HG02642 (cell line): ENCODE measurements at regions not wholly inside any gene's neighbourhood (a gene's known extent, or its start where the extent isn't known, plus 50 kb on each side); places are given as distances from the start of the nearest gene placed in this dataset.

ENCODE experiments used
- ATAC-seq: cut with Tn5 transposase; IDR thresholded peaks from one replicate; pipeline ENCODE4 v1.9.1; 2021; ENCODE audit warnings: mild to moderate bottlenecking; ENCODE audit not compliant: unreplicated experiment, poor library complexity

DNA sequence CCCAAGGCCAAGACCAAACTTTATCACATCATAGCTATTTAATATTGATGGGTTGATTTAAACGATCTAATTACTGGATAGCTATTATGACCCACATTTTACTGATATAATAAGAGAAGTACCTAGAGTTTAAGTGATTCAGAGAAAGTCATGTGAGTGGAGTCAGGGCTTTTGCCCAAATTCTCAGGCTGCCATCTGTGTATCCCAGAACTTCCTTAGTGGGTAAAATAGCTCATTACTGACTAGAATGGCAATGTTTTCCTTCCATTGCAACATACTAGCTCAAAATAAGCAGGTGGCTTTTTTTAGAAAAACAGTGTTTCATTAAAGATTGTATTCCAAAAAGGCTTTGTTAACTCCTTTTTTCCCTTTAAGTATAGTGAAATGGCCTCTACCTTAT lies 113.9 kb upstream of the MAF start:
- ATAC-seq, result no peak

DNA sequence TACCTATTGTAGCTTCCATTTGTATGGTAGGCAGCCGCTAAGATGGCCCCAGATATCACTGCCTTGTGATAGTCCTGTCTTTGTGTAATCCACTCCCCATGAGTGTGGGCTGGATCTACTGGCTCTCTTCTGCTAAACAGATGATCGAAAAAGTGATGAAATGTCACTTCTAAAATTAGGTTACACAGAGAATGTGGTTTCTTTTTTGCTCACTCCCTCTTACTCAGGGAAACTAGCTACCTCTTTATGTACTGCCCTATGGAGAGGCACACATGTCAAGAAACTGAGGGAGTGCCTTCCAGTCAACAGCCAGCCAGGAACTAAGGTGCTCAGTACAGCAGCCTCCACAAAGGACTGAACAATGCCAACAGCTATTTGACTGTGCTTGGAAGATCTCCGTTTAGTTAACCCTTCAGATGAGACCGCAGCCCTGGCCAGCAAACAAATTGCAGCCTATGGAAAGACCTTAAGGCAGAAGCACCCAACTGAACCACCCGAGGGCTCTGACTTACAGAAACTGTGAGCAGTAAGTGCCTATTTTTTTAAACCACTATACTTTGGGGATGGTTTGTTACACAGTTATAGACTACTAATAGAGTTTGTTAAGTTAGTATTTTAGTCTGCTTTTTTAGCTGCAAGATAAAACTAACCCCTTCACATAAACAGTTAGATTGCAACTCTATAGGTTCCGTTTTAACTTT lies 113.2 kb upstream of the MAF start:
- no peak for ATAC-seq

DNA sequence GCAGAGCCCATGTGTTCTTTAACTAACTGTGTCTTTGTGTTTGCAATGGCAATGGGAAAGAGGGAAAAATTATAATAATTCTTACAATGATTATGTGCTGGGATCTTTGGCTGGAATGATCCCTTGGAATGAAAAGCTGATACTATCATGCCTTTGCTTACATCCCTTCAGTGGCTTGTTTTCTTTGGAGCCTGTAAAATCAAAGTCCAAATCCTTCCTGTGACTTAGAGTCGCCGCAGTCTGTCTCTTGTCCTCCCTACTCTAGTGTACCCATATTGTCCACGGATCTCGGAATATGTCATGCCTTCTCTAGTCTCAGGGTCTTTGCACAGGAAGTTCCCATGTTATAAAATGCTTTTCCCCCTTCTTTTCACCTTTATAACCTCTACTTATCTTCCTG lies 111.7 kb upstream of the MAF start:
- ATAC-seq, result no peak

DNA sequence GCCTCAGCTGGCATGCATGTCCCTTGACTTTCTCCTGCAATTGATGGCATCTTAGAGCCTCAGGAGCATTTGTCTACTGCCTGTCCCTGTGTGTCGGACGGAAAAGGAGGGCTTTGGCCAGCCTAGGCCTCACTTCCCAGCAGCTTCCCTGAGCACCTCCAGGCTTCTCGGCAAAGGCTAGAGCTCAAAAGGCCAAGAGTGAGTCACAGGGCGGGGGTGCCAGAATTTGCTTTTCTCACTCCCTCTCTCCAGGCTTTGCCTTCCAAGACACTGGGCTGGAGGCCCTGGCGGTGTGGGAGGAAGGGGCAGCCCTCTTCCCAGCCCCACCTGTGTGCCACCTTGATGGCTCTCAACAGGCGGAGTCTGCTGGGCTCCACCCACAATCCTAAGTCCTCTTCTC lies 107.3 kb upstream of the MAF start:
- no peak for ATAC-seq

DNA sequence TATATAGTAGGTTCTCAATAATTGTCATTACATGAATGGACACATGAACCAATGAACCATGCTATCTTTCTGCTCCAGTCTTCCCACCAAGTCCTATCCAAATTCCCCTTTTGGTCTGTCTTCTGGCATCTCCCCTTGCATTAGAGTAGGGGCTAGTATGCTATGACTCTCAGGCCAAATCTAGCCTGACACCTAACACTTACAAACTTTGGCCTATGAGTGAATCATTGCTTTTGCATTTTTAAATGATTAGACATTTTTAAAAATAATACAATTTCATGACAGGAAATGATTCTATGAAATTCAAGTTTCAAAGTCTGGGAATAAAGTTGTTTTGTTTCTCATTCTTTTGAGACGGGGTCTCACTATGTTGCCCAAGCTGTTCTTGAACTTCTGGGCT lies 102.5 kb upstream of the MAF start:
- no peak for ATAC-seq

DNA sequence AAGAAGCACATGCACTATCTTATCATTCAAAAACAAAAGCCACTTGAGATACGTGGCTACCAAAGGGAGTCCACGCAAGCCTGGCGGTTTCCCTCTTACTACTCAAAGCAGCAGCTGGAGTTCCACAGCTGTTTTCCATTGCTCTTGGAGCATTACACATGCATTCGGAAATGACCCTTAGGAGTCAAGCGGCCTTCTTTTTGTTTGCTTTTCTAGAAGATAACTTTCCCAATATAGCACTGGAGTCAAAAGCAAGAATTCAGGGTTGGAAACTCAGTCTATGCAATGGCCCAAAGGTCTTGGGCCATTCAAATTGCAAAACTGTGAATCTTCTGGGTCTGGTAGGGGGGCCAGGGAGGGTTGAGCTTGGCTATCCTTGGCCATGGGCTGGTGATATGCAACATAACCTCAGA lies 97.8 kb upstream of the MAF start:
- ATAC-seq, result no peak

DNA sequence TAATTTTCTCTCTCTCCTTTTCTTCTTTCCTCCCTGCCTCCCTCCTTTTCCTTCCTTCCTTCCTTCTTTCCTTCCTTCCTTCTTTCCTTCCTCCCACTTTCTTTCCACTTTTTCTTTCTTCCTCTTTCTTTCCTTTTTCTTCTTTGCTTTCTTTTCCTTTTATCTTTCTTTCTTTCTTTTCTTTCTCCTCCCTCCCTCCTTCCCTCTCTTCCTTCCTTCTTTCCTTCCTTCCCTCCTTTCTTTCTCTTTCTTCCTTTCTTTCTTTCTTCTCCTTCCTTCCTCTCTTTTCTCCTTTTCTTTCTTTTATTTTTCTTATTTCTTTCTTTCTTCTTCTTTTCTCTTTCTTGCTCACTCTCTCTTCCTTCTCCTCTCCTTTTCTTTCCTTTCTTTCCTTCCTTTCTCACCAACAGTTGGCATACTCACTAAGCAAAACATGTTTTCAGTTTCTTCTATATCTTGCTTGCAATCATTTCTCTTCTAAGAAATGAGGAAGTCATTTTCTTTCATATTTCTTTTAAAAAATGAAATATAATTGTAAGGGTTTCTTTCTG lies 97.1 kb upstream of the MAF start:
- no peak for ATAC-seq

DNA sequence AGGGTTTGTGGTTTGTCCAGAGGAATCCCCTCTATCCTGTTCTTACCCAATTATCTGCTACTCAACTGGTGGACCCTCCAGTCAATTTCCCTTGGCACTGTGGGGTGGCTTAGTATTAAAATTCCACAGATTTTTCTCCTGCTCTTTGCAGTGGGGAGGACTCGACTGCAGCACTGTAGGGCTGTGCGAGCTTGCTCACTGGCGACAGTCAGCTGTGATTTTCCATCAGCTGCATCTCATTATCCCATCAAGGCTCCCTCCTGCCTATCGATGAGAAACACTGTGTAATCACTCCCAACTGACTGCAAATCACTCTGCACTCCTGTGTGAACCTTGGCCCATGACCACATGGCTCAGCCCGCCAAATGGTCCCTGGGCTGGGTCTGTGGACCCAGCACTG lies 90.5 kb upstream of the MAF start:
- no peak for ATAC-seq

DNA sequence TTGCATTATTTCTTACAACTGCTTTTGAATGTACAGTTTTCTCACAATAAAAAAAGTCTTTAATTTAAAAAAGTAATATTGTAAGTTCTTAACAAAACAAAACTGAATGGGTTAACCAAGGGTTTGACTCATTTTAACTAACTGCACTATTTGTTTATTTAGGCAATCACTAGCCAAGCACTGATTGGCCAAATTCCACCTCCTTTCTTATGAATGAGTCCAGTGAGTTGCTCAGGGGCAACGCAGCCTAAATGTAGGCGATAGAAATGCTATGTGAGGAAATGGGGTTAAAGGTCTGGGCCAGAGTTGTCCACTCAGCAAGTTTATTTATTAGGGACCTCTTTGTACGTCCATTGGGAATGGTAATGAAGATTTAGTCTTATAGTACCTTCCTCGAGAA lies 89.6 kb upstream of the MAF start:
- ATAC-seq, result no peak

DNA sequence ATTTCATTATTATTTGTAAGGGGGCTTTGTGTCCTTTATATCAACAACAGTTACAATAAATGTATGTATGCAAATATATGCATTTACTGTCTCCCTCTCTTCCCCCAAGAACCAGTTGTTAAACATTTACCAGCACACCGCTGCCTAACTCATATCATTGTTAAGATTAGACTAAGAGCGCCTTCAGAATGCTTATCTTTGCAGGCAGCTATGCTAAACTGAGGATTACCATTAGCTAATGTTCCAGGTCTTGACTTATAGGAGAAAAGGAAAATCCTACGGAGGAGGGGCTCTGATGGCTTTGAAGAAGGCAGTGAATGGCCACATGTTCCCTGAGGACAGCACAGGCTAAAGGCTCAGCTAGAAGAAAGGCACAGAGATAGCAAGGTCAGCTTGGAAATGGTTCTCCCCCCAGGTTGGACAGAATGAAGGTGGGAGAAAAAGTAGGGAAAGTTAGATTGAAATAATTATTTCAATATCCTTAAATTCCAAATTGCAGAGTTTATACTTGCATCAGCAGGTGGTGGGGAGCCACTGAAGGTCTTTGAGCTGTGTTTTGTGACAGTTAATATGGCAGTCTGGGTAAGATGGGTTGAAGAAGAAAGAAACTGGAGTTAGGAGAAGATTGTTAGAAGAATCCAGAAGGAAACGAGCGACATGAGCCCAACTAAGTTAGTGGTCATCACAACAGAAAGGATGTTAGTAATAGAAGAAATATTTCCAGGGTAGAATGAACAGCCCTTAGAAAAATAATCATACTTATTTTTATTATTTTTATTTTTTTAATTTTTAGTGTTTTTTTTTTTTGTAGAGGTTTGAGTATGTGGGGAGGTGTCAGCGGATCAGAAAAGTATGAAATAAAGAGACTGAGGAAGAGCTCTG lies 87.0 kb upstream of the MAF start:
- ATAC-seq, result no peak

DNA sequence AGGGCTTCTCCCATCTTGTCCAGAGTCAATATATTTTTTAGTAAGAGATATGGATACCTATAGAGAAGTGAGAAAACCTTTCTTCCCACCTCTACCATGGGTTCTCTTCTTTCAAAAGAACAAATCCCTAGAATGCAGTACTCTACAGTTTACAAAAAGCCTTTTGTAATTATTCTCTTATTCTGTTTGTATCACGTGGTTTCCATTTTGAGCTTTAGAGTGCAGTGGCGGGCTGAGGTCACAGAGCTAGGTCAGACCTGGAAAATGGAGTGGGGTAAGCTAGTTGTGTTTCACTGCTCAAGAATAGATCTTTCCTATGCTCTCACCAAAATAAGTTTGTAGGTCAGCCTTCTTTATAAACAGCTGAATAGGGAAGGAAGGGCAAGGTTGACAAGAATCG lies 85.3 kb upstream of the MAF start:
- ATAC-seq, result no peak

DNA sequence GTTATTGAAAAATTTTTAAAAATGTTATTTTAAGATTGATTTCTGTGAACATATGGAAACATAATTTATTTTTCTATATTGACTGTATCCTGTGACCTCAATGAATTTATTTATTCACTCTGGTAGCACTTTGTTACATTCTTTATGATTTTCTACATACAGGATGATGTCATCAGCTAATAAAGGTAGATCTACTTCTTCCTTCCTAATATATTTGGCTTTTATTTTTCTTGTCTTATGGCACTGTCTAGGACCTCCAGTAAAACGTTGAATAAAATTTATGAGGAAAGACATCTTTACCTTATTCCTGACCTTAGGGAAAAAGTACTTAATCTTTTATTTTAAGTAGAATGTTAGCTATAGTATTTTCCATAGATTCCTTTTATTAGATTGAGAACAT lies 78.8 kb upstream of the MAF start:
- no peak for ATAC-seq

DNA sequence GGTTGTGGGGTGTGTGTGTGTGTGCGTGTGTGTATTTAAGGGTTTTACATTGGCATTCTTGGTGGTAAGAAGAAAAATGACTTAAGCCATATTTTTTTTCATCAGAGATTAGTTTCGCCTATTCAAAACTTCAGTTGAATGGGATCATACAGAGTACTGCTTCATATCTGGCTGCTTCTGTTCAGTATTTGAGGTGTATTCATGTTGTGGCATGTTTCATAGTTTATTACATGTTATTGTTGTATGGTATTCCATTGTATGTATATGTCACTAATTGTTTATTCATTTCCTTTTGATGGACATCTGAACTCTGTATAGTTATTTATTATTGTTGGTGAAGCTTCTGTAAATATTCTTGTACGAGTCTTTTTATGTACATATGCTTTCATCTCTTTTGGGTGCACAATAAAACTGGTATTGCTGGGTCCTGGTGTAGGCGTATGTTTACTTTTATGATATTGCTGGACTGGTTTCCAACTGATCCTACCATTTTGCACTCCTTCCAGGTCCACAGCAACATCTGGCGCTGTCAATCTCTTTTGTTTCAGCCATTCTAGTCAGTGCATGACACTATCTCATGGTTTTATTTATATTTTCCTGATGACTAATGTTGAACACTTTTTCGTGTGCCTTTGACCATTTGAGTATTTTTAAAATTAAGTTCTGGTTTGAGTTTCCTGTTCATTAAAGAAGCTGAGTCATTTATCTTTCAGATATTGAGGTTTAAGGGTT lies 77.4 kb upstream of the MAF start:
- ATAC-seq, result no peak

DNA sequence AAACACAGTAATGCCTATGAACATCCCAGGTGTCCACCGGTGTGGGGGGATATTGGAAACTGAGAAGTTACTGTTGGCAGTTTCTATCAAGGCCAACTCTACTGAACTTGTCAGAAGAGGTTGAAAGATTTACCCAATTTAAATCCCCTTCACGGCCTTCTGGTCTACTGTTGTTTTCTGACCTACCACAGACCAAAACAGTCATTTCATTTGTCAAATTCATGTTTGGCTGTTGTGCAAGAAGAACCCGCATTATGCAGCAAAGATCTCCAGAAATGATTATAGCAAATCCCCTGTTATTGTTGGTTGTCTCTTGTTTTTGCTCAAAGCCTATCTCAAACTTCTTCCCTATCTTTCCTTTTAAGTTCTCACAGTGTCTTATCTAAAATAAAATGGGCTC lies 73.1 kb upstream of the MAF start:
- no peak for ATAC-seq

DNA sequence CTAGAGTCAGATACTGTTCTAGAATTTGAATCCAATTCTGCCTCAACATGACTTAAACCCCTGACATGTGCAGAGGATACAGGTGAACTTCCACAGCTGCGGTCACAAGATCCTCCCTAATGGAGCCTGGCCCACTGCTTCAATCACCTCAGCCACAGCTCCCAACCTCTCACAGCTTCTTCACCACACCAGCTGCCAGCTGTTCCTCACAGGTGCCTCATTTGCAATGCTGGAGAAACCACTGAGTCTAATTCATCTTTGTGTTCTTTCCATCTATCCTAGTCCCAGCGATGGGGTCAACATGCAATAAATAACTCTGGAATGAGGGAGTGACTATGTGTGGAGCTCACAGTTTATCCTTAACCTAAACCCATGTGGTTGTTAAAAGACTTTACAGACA lies 72.0 kb upstream of the MAF start:
- no peak for ATAC-seq

DNA sequence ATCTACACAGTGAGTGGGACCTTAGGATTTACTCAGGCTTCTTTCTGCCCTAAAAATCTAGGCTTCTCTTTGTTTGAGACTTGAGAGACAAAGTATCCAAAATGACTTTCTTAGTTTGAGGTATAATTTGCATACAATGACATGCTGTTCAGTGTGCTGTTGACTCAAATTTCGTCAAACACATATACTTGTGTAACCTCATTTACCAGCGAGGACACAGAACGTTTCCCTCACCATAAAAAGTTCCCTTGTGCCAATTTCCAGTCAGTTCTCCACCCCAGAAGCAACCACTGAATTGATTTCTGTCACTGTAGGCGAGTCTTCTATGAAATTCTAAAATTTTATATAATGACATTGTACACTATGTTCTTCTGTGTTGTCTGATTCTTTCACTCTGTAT lies 68.0 kb upstream of the MAF start:
- no peak for ATAC-seq

DNA sequence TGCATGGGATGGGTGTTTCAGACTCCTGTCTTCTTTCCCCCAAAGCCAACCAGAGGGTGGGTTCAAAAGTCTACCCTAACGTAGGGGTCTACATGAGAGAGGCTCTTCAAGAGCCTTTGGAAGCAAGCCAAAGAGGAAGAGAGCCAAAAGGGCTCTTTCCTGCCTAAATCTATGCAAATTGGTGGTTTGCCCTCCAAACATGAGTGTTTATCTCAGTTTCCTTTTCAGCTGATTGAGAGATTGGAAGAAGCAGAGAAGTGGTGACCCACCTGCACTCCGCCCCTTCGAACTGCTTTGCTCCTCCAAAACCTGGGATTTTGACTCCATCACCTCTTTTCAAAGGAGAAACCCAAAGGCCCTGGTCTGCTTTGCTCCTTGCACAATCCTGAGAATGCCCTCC lies 65.4 kb upstream of the MAF start:
- ATAC-seq, result no peak

DNA sequence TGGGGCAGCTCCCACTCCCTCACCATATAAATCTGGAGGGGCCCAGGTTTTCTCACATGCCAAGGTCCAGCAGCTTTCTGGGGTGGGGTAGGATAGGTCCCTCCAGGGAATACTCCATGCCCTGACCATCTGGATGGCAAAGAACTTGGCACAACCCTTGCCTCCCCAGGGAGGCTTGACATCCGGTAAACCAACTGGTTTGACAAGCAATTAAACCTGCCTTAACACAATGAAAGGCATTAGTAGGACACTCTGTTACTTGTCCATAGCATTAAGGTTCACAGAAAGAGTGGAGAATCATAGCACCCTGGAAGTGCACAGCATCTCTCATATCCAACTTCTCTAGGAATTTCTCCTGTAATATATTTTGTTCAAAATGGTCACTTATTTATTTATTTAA lies 63.9 kb upstream of the MAF start:
- ATAC-seq, result no peak

DNA sequence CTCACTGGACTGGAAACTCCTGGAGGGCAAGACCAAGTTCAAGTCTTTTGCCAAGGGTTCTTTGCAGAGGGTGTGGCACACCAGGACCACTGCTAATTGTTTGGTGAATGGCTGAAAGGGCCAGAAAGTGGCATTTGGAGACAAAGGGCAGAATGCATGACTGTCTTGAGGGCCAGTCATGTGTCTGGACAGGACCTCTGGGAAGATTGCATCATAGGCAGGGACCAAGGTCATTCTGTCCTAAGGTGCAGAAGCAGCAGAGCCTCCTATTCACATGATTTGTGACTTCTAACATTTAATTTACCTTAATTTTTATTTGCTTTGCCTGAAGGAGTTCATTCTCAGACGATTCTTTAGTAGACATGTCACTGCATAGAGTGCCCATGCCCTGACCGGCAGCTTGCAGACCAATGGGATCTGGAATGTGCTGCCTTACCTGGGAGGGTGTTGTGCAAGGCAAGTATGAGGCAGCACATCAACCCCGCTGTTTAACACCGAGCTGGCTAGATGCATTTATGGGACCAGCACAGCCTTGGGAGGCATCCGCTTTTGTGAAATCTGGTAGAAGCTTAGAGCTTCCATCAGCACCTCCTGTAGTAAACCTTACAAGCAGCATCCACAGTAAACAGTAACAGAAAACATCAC lies 62.3 kb upstream of the MAF start:
- no peak for ATAC-seq

DNA sequence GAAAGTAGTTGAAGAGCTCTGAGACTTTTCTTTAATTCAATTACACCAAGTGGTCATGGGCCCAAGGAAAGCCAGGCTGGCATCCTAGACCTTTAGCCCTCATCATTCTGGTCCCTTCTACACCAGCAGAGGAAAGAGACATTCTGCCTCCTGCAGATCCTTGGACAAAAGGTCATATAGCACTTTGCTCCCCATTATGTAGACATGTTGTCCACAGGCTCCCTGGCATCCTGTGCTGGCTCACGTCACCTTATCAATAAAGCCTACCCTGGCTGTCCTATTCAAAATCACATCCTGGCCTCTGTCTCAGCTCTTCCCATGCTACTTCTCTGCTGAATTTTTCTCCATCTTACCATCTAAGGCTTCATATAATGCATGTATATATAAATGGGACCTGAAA lies 61.6 kb upstream of the MAF start:
- ATAC-seq, result no peak

DNA sequence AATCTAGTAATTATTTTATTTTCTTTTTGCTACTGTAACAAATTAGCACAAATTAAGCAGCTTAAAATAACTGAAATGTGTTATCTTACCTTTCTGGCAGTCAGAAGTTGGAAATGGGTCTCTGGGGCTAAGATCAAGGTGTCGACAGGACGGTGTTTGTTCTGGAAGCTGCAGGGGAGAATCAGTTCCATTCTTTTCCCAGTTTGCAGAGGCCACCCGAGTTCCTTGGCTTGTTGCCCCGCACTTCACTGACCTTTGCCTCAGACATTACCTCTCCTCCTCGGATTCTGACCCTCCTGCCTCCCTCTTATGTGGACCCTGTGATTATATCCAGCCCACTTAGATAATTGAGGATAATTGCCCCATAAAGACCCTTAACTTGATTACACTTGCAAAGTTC lies 61.0 kb upstream of the MAF start:
- ATAC-seq, result no peak
